SK-N-SH treated with all-trans-retinoic acid at 6 μM for 48 hours (cell line): ENCODE measurements at regions not wholly inside any gene's neighbourhood (a gene's known extent, or its start where the extent isn't known, plus 50 kb on each side); places are given as distances from the start of the nearest gene placed in this dataset.

ENCODE experiments used
- BACH2 ChIP-seq: fragments of 250-450 bp; sonication (Bioruptor Pico); IDR thresholded peaks from 2 replicates; pipeline ENCODE4 v1.9.0; 2021; ENCODE audit warnings: mild to moderate bottlenecking, borderline replicate concordance
- CREB5 ChIP-seq: fragments of 250-450 bp; sonication (Bioruptor Pico); IDR thresholded peaks from 2 replicates; pipeline ENCODE4 v1.5.1; 2020; ENCODE audit warnings: low read depth, mild to moderate bottlenecking, moderate library complexity
- CSRNP3 ChIP-seq: fragments of 250-450 bp; sonication (Bioruptor Pico); IDR thresholded peaks from 2 replicates; pipeline ENCODE4 v1.5.1; 2021; ENCODE audit warnings: mild to moderate bottlenecking, moderate library complexity
- GLIS3 ChIP-seq: fragments of 250-450 bp; sonication (Bioruptor Pico); IDR thresholded peaks from 2 replicates; pipeline ENCODE4 v1.5.0; 2020; ENCODE audit warnings: mild to moderate bottlenecking, moderate library complexity
- PATZ1 ChIP-seq: fragments of 250-450 bp; sonication (Bioruptor Pico); IDR thresholded peaks from 2 replicates; pipeline ENCODE4 v1.8.0; 2020; ENCODE audit warnings: mild to moderate bottlenecking, moderate library complexity, borderline replicate concordance
- POU6F1 ChIP-seq: fragments of 250-450 bp; sonication (Bioruptor Pico); IDR thresholded peaks from 2 replicates; pipeline ENCODE4 v1.8.0; 2021; ENCODE audit warnings: low read depth, mild to moderate bottlenecking, moderate library complexity, borderline replicate concordance
- PPARA ChIP-seq: fragments of 250-450 bp; sonication (Bioruptor Pico); IDR thresholded peaks from 2 replicates; pipeline ENCODE4 v1.5.0; 2020; ENCODE audit warnings: mild to moderate bottlenecking, borderline replicate concordance
- RARB ChIP-seq: fragments of 250-450 bp; sonication (Bioruptor Pico); IDR thresholded peaks from 2 replicates; pipeline ENCODE4 v1.8.0; 2021; ENCODE audit warnings: mild to moderate bottlenecking, moderate library complexity
- TCF4 ChIP-seq: fragments of 250-450 bp; sonication (Bioruptor Pico); IDR thresholded peaks from 2 replicates; pipeline ENCODE4 v1.8.0; 2021; ENCODE audit warnings: mild to moderate bottlenecking, moderate library complexity, borderline replicate concordance
- ZFP3 ChIP-seq: fragments of 250-450 bp; sonication (Bioruptor Pico); IDR thresholded peaks from 2 replicates; pipeline ENCODE4 v1.5.0; 2020; ENCODE audit warnings: mild to moderate bottlenecking, moderate library complexity
- ZNF70 ChIP-seq: fragments of 450-650 bp; formaldehyde crosslinking; IDR thresholded peaks from 2 replicates; pipeline ENCODE4 v1.5.0; 2020; ENCODE audit warnings: mild to moderate bottlenecking, moderate library complexity

DNA sequence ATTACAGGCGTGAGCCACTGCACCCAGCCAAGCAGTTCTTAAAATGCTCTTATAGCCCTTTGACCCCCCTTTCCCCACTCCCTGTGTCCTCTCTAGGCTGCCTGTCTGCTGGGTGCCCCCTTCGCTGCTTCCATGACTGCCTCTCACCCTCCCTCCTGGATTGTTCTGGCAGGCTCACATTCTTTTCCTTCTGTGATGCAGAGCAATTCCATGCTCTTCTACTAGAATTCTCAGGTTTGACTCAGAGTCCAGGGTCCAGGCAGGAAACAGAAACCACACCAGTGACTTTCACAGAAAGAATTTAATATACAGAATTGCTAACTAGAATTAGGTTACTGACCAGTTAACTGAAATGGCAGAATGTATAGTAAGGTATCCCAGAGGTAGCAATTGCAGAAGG is 244.8 kb downstream of the BAMBI start:
- TF ChIP-seq BACH2 (CRISPR knock-in tag) = no peak
- no peak for TF ChIP-seq POU6F1 (CRISPR knock-in tag)
- no peak for TF ChIP-seq ZFP3 (CRISPR knock-in tag)
- no peak for TF ChIP-seq CREB5 (CRISPR knock-in tag)
- TF ChIP-seq CSRNP3 (CRISPR knock-in tag) = no peak
- TF ChIP-seq PATZ1 (CRISPR knock-in tag) = no peak
- TF ChIP-seq PPARA (CRISPR knock-in tag) = no peak
- no peak for TF ChIP-seq RARB (CRISPR knock-in tag)
- no peak for TF ChIP-seq GLIS3 (CRISPR knock-in tag)
- TF ChIP-seq ZNF70 (CRISPR knock-in tag) = no peak
- TF ChIP-seq TCF4 (CRISPR knock-in tag) = no peak
